ENCODE measurements at regions not wholly inside any gene's neighbourhood (a gene's known extent, or its start where the extent isn't known, plus 50 kb on each side); places are given as distances from the start of the nearest gene placed in this dataset.

- TF ChIP-seq CHD7 (IDR thresholded peaks at IDR 0.05; ENCODE audit: insufficient replicate concordance, low read length) (no peak), JUND (IDR thresholded peaks at IDR 0.05; ENCODE audit: low read length) (no peak), SP2 (IDR thresholded peaks at IDR 0.05; ENCODE audit: low read length) (no peak)
These were observed 62.5 kb upstream of the GLI2 start (continued) for GRCh38 chr2:120673205-120673550.
